Smooth muscle cell (in vitro differentiated cells): ENCODE measurements at regions not wholly inside any gene's neighbourhood (a gene's known extent, or its start where the extent isn't known, plus 50 kb on each side); places are given as distances from the start of the nearest gene placed in this dataset.

Experiments
- DNase-seq: peaks from one replicate; lab custom pipeline; 2025; ENCODE audit not compliant: unreplicated experiment; lab: John Stamatoyannopoulos, UW
- H2AFZ ChIP-seq: fragments of 200-600 bp; sonication (generic); 2 replicates; pipeline ENCODE4 v1.6.0; 2016; ENCODE audit warnings: antibody characterized with exemption, low read depth, mild to moderate bottlenecking
- H3F3A ChIP-seq: fragments of 200-600 bp; sonication (generic); 2 replicates; pipeline ENCODE4 v1.6.0; 2017; ENCODE audit warnings: antibody characterized with exemption, low read depth
- H3K27ac ChIP-seq: fragments of 200-600 bp; sonication (generic); 2 replicates; pipeline ENCODE4 v1.5.1; 2016; ENCODE audit warnings: low read depth, mild to moderate bottlenecking
- H3K27me3 ChIP-seq: fragments of 200-600 bp; sonication (generic); 2 replicates; pipeline ENCODE4 v1.6.1; 2016; ENCODE audit warnings: low read depth, mild to moderate bottlenecking
- H3K36me3 ChIP-seq: fragments of 200-600 bp; sonication (generic); 2 replicates; pipeline ENCODE4 v1.5.1; 2016; ENCODE audit warnings: low read depth
- H3K4me1 ChIP-seq: fragments of 200-600 bp; sonication (generic); 2 replicates; pipeline ENCODE4 v1.5.1; 2016; ENCODE audit warnings: low read depth
- H3K4me2 ChIP-seq: fragments of 200-600 bp; sonication (generic); 2 replicates; pipeline ENCODE4 v1.6.0; 2016; ENCODE audit warnings: mild to moderate bottlenecking
- H3K4me3 ChIP-seq: fragments of 200-600 bp; sonication (generic); 2 replicates; pipeline ENCODE4 v1.5.1; 2016; ENCODE audit warnings: mild to moderate bottlenecking
- H3K79me2 ChIP-seq: fragments of 200-600 bp; sonication (generic); 2 replicates; pipeline ENCODE4 v1.6.0; 2016; ENCODE audit warnings: low read depth, mild to moderate bottlenecking
- H3K9ac ChIP-seq: fragments of 200-600 bp; sonication (generic); 2 replicates; pipeline ENCODE4 v1.6.0; 2016; ENCODE audit warnings: low read depth
- H3K9me3 ChIP-seq: fragments of 200-600 bp; sonication (generic); replicated peaks from 2 replicates; pipeline ENCODE4 v1.5.1; 2016; ENCODE audit warnings: low read depth
- H4K20me1 ChIP-seq: fragments of 200-600 bp; sonication (generic); 2 replicates; pipeline ENCODE4 v1.6.0; 2016; ENCODE audit warnings: low read depth
- CTCF ChIP-seq: fragments of 200-600 bp; sonication (generic); IDR thresholded peaks from 2 replicates; pipeline ENCODE4 v1.5.1; 2017; ENCODE audit warnings: borderline replicate concordance, mild to moderate bottlenecking, antibody characterized with exemption; ENCODE audit not compliant: insufficient read depth, poor library complexity, severe bottlenecking
- WGBS: methylation state at CpG from one replicate; pipeline ENCODE4 v1.1.7; 2016; ENCODE audit warnings: low lambda C conversion rate; 5-methylcytosine and 5-hydroxymethylcytosine counted together

GRCh38 chr5:67674159-67674655 is 477.6 kb upstream of the CD180 start:
- Histone ChIP-seq H3K9ac (no peak overlapping the region), H3K4me3 (no peak overlapping the region), H3K27ac (no peak overlapping the region), H3K4me2 (no peak overlapping the region), H2AFZ (no peak overlapping the region), H4K20me1 (no peaks in the 10 kb centered on the region), H3K27me3 (no peaks in the 10 kb centered on the region), H3F3A (no peaks in the 10 kb centered on the region), H3K4me1 (no peaks in the 10 kb centered on the region), H3K79me2 (no peaks in the 10 kb centered on the region), H3K36me3 (no peaks in the 10 kb centered on the region), H3K9me3 (no peaks in the 10 kb centered on the region)
- no peak for TF ChIP-seq CTCF
- no peak for DNase-seq

GRCh38 chr5:67673618-67674017 is 477.0 kb upstream of the CD180 start:
- H4K20me1 ChIP-seq: no peaks in the 10 kb centered on the region
- H3K9ac ChIP-seq: no peak overlapping the region
- no peaks in the 10 kb centered on the region for H3K79me2 ChIP-seq
- no peak overlapping the region for H3K4me2 ChIP-seq
- no peak for TF ChIP-seq CTCF
- H3K9me3 ChIP-seq: no peaks in the 10 kb centered on the region
- H2AFZ ChIP-seq: no peak overlapping the region
- no peak overlapping the region for H3K27ac ChIP-seq
- H3K4me1 ChIP-seq: no peaks in the 10 kb centered on the region
- H3K27me3 ChIP-seq: no peaks in the 10 kb centered on the region
- no peak overlapping the region for H3K4me3 ChIP-seq
- H3K36me3 ChIP-seq: no peaks in the 10 kb centered on the region
- no peak for DNase-seq
- no peaks in the 10 kb centered on the region for H3F3A ChIP-seq

- Histone ChIP-seq H3K9me3 (no peaks in the 10 kb centered on the region), H3K9ac (no peak overlapping the region), H3K4me1 (no peaks in the 10 kb centered on the region), H3F3A (no peaks in the 10 kb centered on the region), H3K36me3 (no peaks in the 10 kb centered on the region), H4K20me1 (no peaks in the 10 kb centered on the region), H2AFZ (no peak overlapping the region), H3K27ac (no peak overlapping the region), H3K27me3 (no peaks in the 10 kb centered on the region), H3K4me3 (no peak overlapping the region), H3K79me2 (no peaks in the 10 kb centered on the region), H3K4me2 (no peak overlapping the region)
- TF ChIP-seq CTCF: no peak
- no peak for DNase-seq
- WGBS: 97% methylated on average over 3 of the region's 3 CpGs
Observed at GRCh38 chr5:67673180-67673579, 476.6 kb upstream of the CD180 start.

GRCh38 chr5:67672636-67673035 is 476.0 kb upstream of the CD180 start:
- Histone ChIP-seq H2AFZ (no peak overlapping the region), H3K4me3 (no peak overlapping the region), H3K79me2 (no peaks in the 10 kb centered on the region), H3K4me2 (no peak overlapping the region), H3F3A (no peaks in the 10 kb centered on the region), H3K9me3 (no peaks in the 10 kb centered on the region), H3K4me1 (no peaks in the 10 kb centered on the region), H3K9ac (no peak overlapping the region), H3K27me3 (no peaks in the 10 kb centered on the region), H4K20me1 (no peaks in the 10 kb centered on the region), H3K27ac (no peak overlapping the region), H3K36me3 (no peaks in the 10 kb centered on the region)
- 100% methylated on average over 1 of the region's 1 CpG for whole genome bisulfite sequencing
- TF ChIP-seq CTCF: no peak
- DNase-seq: no peak
